Lower leg skin (tissue), 4 donors: ENCODE measurements at regions not wholly inside any gene's neighbourhood (a gene's known extent, or its start where the extent isn't known, plus 50 kb on each side); places are given as distances from the start of the nearest gene placed in this dataset.

Experiments used
- DNase-seq, 2 donors: peaks; one replicate each; pipeline ENCODE4 v3.0.0-alpha.2; 2019; ENCODE audit warnings: low spot score in 2 of 2
- H3K4me3 ChIP-seq: fragments of 200-600 bp; sonication (generic); 2 replicates; pipeline ENCODE4 v1.5.1; 2017; ENCODE audit warnings: mild to moderate bottlenecking, low read depth; ENCODE audit not compliant: poor library complexity, severe bottlenecking
- CTCF ChIP-seq, 3 donors: fragments of 450-650 bp; IDR thresholded peaks; one replicate each; pipeline ENCODE4 v1.5.1; 2016; ENCODE audit warnings: antibody characterized with exemption in 3 of 3, mild to moderate bottlenecking in 3 of 3, moderate library complexity in 2 of 3
- POLR2A ChIP-seq, 2 donors: fragments of 450-650 bp; IDR thresholded peaks; one replicate each; pipeline ENCODE4 v1.6.1; 2016 to 2017; ENCODE audit warnings: antibody characterized with exemption in 2 of 2, mild to moderate bottlenecking in 1 of 2, moderate library complexity in 1 of 2
- WGBS, 2 donors: methylation state at CpG; one replicate each; pipeline ENCODE4 v1.1.5; 2018; 5-methylcytosine and 5-hydroxymethylcytosine counted together
- intact Hi-C: fragments of 100-400 bp; cut with DNase I; formaldehyde crosslinking; loops from one replicate; pipeline ENCODE4 v1.15.0; 2023; ENCODE audit warnings: low total_unique reads

- WGBS, 2 donors, result 43 to 45% methylated on average over 2 of the region's 2 CpGs
- DNase-seq, result no peak
- TF ChIP-seq CTCF (IDR thresholded peaks at IDR 0.05), result no peak
- TF ChIP-seq POLR2A (IDR thresholded peaks at IDR 0.05), result no peak
- intact Hi-C loops, result no loop called here
- H3K4me3 ChIP-seq, result no peak overlapping the region
These were observed 84.6 kb upstream of the SERBP1 start for GRCh38 chr1:67514786-67515185.

- intact Hi-C loops, result no loop called here
- H3K4me3 ChIP-seq, result no peak overlapping the region
- DNase-seq, result no peak
- TF ChIP-seq POLR2A (IDR thresholded peaks at IDR 0.05) (no peak), CTCF (IDR thresholded peaks at IDR 0.05) (no peak)
- WGBS, 2 donors, result 78 to 80% methylated on average over 2 of the region's 2 CpGs
These were observed 85.3 kb upstream of the SERBP1 start for GRCh38 chr1:67515324-67516080.

- no peak for TF ChIP-seq POLR2A (IDR thresholded peaks at IDR 0.05)
- H3K4me3 ChIP-seq, result no peak overlapping the region
- intact Hi-C loops, result no loop called here
These were observed 86.8 kb upstream of the SERBP1 start for GRCh38 chr1:67517046-67517445.

GRCh38 chr1:67522001-67522441, 91.8 kb upstream of the SERBP1 start:
- H3K4me3 ChIP-seq, result no peak overlapping the region
- WGBS, 2 donors, result 81 to 90% methylated on average over 4 of the region's 4 CpGs
- TF ChIP-seq POLR2A (IDR thresholded peaks at IDR 0.05), result no peak
- TF ChIP-seq CTCF (IDR thresholded peaks at IDR 0.05), result no peak
- no peak for DNase-seq
- intact Hi-C loops, result loop anchor here (10.0 kb wide), 1 partner anchor 323 kb away; no protein-coding TSS in a partner anchor

More at GRCh38 chr1:67517046-67517445, 86.8 kb upstream of the SERBP1 start:
- DNase-seq, result no peak

- intact Hi-C loops, result loop anchor here (10.0 kb wide), 1 partner anchor 322 kb away; no protein-coding TSS in a partner anchor
- 94 to 97% methylated on average over 4 of the region's 4 CpGs for WGBS, 2 donors
- TF ChIP-seq POLR2A (IDR thresholded peaks at IDR 0.05) (no peak), CTCF (IDR thresholded peaks at IDR 0.05) (no peak)
- no peak for DNase-seq
- H3K4me3 ChIP-seq, result no peak overlapping the region
These were observed 92.6 kb upstream of the SERBP1 start for GRCh38 chr1:67522793-67523192.

GRCh38 chr1:67524143-67525052, 94.2 kb upstream of the SERBP1 start:
- intact Hi-C loops, result loop anchor here (10.0 kb wide), 1 partner anchor 320 kb away; no protein-coding TSS in a partner anchor
- no peak overlapping the region for H3K4me3 ChIP-seq
- 31 to 40% methylated on average over 7 of the region's 7 CpGs for WGBS, 2 donors
- TF ChIP-seq CTCF (IDR thresholded peaks at IDR 0.05) (no peak), POLR2A (IDR thresholded peaks at IDR 0.05) (no peak)
- peak in 1 of 2 donors; percentile 35 for DNase-seq
